ENCODE measurements at regions not wholly inside any gene's neighbourhood (a gene's known extent, or its start where the extent isn't known, plus 50 kb on each side); places are given as distances from the start of the nearest gene placed in this dataset.

DNA sequence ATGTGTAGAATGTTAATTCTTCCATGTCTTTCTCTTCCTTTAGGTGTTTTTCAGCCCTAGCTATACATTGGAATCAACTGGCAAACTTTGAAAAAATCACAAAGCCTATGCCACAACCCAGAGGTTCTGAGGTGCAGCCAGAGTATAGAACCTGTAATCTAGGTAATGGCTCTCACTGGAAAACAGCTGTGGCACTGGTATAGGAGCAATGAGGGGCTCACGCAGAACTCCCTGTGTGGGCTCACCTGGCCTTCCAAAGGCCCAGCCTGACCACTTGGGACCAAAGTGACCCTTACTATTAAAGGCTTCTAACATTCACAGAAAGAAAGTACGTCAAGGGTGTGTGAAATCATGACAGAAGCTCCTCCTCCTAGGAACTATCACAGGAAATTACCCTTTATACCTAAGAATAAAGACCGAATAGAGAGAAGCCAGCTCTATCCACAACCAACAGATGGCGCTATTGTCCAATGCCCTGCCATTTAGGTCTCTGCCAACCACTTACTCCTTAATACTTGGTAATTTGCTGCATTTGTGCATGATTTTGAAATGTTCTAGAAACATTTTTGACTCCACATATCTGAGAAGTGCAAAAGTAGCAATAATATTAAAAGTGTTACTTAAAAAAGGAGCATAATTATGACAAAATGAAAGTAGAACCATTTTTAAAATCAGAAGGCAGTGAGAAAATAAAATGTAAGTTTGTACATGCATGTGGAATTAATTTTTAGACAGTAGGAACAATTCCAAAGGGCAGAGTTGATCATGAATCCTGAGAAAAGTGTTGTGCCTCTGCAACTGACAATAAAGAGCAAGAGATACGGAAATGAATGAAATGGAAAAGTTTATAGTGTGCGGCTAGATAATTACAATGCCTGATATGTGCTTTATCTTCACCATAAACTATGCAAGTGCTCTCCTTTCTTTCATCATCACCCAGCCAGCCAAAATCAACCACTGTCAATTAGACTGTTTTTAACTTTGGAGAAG is 93.1 kb upstream of the HAO2 start:
- no peaks in the 10 kb centered on the region for H3K27me3 ChIP-seq (ENCODE audit: control insufficient read depth, insufficient read depth, low read length)
- no peak for DNase-seq (ENCODE audit: low read depth)
- TF ChIP-seq, protein P1, sequence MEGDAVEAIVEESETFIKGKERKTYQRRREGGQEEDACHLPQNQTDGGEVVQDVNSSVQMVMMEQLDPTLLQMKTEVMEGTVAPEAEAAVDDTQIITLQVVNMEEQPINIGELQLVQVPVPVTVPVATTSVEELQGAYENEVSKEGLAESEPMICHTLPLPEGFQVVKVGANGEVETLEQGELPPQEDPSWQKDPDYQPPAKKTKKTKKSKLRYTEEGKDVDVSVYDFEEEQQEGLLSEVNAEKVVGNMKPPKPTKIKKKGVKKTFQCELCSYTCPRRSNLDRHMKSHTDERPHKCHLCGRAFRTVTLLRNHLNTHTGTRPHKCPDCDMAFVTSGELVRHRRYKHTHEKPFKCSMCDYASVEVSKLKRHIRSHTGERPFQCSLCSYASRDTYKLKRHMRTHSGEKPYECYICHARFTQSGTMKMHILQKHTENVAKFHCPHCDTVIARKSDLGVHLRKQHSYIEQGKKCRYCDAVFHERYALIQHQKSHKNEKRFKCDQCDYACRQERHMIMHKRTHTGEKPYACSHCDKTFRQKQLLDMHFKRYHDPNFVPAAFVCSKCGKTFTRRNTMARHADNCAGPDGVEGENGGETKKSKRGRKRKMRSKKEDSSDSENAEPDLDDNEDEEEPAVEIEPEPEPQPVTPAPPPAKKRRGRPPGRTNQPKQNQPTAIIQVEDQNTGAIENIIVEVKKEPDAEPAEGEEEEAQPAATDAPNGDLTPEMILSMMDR (IDR thresholded peaks at IDR 0.05; ENCODE audit: insufficient read depth, low read length, poor library complexity, severe bottlenecking): peak; percentile 95

DNA sequence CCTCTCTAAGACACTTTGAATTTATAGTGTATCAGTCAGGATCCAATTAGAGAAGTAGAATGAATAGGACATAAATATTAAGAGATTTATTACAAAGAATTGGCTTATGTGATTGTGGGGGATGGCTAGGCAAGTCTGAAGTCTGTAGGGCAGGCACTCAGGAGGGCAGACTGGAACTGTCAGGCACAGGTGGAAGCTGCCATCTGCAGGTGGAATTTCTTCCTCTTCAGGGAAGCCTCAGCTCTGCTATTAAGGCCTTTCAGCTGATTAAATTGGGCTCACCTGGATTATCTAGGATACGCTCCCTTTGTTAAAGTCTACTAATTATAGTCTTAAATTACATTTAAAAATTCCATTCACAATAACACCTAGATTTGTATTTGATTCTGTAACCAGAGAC is 92.0 kb upstream of the HAO2 start:
- Histone ChIP-seq H3K27me3 (ENCODE audit: control insufficient read depth, insufficient read depth, low read length) (no peaks in the 10 kb centered on the region), H3K36me3 (ENCODE audit: control insufficient read depth, insufficient read depth, low read length) (no peaks in the 10 kb centered on the region), H3K4me3 (ENCODE audit: low read depth, low read length) (no peak overlapping the region)
- TF ChIP-seq, protein P1 (IDR thresholded peaks at IDR 0.05; ENCODE audit: insufficient read depth, low read length, poor library complexity, severe bottlenecking): no peak
- DNase-seq (ENCODE audit: low read depth): no peak

More for the DNA sequence above, 93.1 kb upstream of the HAO2 start:
- no peaks in the 10 kb centered on the region for H3K36me3 ChIP-seq (ENCODE audit: control insufficient read depth, insufficient read depth, low read length)
- H3K4me3 ChIP-seq (ENCODE audit: low read depth, low read length): no peak overlapping the region

DNA sequence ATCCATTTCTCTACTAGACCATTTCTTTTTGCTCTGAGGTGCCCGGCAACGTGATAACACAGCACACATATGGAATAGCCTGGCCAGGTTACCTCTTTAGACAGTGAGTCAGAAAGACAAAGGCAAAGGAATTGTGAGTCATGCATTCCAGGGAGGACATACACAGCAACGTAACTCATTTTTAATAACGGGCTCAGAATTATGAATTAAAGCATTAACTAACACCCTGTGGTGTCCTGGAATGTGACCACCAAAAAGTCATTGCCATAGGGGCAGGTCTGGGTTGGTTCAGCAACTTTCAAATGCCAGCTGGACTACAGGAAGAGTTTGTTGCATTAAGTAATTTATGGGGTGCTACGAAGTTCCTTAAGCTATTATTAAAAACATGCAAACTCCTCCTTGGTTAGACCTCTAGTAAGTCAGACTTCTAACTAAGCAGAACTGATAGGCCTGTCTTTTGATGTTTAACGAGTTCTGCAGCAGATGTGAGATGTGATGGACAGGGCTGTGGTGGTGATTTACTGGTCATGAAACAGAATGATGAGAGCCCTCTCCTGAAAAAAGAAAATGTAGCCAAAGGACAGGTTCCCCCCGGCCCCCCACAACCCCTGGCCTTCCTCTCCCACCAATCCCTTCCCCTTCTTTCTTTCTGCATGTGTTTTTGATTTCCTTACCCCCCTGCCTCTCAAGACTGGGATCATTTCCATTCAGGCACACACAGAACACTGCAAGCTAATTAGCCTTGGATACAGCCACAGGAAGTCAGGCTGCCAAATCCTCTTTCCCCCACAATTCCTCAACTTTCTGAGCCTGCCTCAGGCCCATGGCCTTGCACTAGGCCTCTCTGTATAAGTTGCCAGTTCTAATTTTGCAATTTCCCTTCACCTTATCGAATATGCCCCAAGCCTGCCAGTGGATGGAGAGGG is 88.9 kb upstream of the HAO2 start:
- H3K4me3 ChIP-seq (ENCODE audit: low read depth, low read length): no peak overlapping the region
- peak; percentile 59 for DNase-seq (ENCODE audit: low read depth)
- no peaks in the 10 kb centered on the region for H3K27me3 ChIP-seq (ENCODE audit: control insufficient read depth, insufficient read depth, low read length)
- TF ChIP-seq, protein P1 (IDR thresholded peaks at IDR 0.05; ENCODE audit: insufficient read depth, low read length, poor library complexity, severe bottlenecking): no peak
- no peaks in the 10 kb centered on the region for H3K36me3 ChIP-seq (ENCODE audit: control insufficient read depth, insufficient read depth, low read length)

DNA sequence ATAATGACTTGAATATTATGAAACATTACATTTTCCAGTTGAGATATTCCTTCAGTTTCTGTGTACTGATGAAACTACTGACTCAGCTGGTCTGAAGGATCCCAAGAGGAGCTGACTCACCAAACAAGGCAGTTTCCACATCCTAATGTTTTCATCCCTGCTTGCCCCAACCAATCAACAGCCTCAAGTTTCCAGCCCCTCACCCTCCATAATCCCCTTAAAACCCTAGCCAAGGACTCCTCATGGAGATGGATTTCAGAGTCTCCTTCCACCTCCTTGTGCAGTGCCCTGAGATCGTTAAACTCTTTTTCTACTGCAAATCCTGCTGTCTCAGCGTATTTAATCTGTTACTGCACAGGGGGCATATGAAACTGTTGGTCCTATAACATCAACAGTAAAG is 83.1 kb upstream of the HAO2 start:
- TF ChIP-seq, protein P1 (IDR thresholded peaks at IDR 0.05; ENCODE audit: insufficient read depth, low read length, poor library complexity, severe bottlenecking): no peak
- Histone ChIP-seq H3K4me3 (ENCODE audit: low read depth, low read length) (no peak overlapping the region), H3K36me3 (ENCODE audit: control insufficient read depth, insufficient read depth, low read length) (no peaks in the 10 kb centered on the region), H3K27me3 (ENCODE audit: control insufficient read depth, insufficient read depth, low read length) (no peaks in the 10 kb centered on the region)
- DNase-seq (ENCODE audit: low read depth): peak; percentile 26

DNA sequence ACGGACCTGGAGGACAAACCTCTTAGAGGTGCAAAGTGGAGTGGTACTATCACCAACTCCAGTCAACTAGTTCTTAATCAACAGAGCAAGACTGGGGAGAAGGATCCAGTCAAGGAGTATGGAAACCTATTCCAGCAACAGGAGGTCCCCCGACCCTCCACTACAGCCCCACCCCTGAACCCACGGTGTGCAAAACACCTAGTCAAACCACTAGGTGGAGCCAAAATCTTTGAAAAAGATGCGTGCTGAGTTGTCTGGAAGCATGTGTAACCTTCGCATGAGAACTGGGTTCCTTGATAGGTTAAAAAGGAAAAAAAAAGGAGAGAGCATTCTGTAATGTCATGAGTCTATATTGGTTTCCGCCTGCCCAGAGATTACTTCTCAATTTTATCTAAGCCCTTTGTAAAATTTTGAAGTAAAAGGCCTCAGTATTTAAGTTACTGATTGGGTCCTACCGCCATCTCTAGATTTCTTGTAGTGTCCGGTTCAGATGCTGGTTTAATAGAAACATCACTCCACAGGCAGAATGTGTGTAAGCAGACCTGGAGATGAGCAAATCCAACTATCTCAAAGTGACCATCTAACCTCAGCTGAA is 81.9 kb upstream of the HAO2 start:
- Histone ChIP-seq H3K4me3 (ENCODE audit: low read depth, low read length) (no peak overlapping the region), H3K27me3 (ENCODE audit: control insufficient read depth, insufficient read depth, low read length) (no peaks in the 10 kb centered on the region), H3K36me3 (ENCODE audit: control insufficient read depth, insufficient read depth, low read length) (no peaks in the 10 kb centered on the region)
- TF ChIP-seq, protein P1 (IDR thresholded peaks at IDR 0.05; ENCODE audit: insufficient read depth, low read length, poor library complexity, severe bottlenecking): peak; percentile 58
- no peak for DNase-seq (ENCODE audit: low read depth)
